OCI-LY1 (cell line): ENCODE measurements at regions not wholly inside any gene's neighbourhood (a gene's known extent, or its start where the extent isn't known, plus 50 kb on each side); places are given as distances from the start of the nearest gene placed in this dataset.

Experiments
- H2AFZ ChIP-seq: fragments of 200-600 bp; sonication (generic), shearing (Covaris generic); 2 replicates; pipeline ENCODE4 v1.6.0; 2014; ENCODE audit warnings: antibody characterized with exemption, mild to moderate bottlenecking, low read length
- H3F3A ChIP-seq: fragments of 200-600 bp; sonication (generic), shearing (Covaris generic); 2 replicates; pipeline ENCODE4 v1.6.0; 2014; ENCODE audit warnings: mild to moderate bottlenecking, antibody characterized with exemption, low read length, moderate library complexity; ENCODE audit not compliant: insufficient read depth
- H3K27ac ChIP-seq: fragments of 200-600 bp; sonication (generic); 2 replicates; pipeline ENCODE4 v1.5.1; 2014; ENCODE audit warnings: low read length, mixed run types, mild to moderate bottlenecking, low read depth; ENCODE audit not compliant: poor library complexity, severe bottlenecking
- H3K27me3 ChIP-seq: fragments of 200-600 bp; sonication (generic); 2 replicates; pipeline ENCODE4 v1.6.0; 2014; ENCODE audit warnings: antibody characterized with exemption, mild to moderate bottlenecking, low read length, moderate library complexity; ENCODE audit not compliant: insufficient read depth
- H3K36me3 ChIP-seq: fragments of 200-600 bp; sonication (generic); 2 replicates; pipeline ENCODE4 v1.6.1; 2014; ENCODE audit warnings: mild to moderate bottlenecking, antibody characterized with exemption, low read length, moderate library complexity, mixed read lengths; ENCODE audit not compliant: insufficient read depth
- H3K4me1 ChIP-seq: fragments of 200-600 bp; sonication (generic); 2 replicates; pipeline ENCODE4 v1.5.1; 2014; ENCODE audit warnings: mild to moderate bottlenecking, low read length, moderate library complexity; ENCODE audit not compliant: insufficient read depth, severe bottlenecking
- H3K4me2 ChIP-seq: fragments of 200-600 bp; sonication (generic), shearing (Covaris generic); 2 replicates; pipeline ENCODE4 v1.6.1; 2014; ENCODE audit warnings: low read length
- H3K4me3 ChIP-seq: fragments of 200-600 bp; sonication (generic); 2 replicates; pipeline ENCODE4 v1.5.1; 2014; ENCODE audit warnings: low read length, low read depth, mild to moderate bottlenecking, mixed read lengths; ENCODE audit not compliant: poor library complexity, severe bottlenecking
- H3K79me2 ChIP-seq: fragments of 200-600 bp; shearing (Covaris generic); 2 replicates; pipeline ENCODE4 v1.6.1; 2016; ENCODE audit warnings: mixed run types, low read length, mixed read lengths; ENCODE audit not compliant: insufficient read depth
- H3K9ac ChIP-seq: fragments of 200-600 bp; sonication (generic), shearing (Covaris generic); 2 replicates; pipeline ENCODE4 v1.6.1; 2014; ENCODE audit warnings: mild to moderate bottlenecking, low read length, mixed read lengths
- H3K9me2 ChIP-seq: fragments of 200-600 bp; sonication (generic), shearing (Covaris generic); 2 replicates; pipeline ENCODE4 v1.6.1; 2014; ENCODE audit warnings: low read depth, mild to moderate bottlenecking, low read length, mixed read lengths
- H3K9me3 ChIP-seq: fragments of 200-600 bp; shearing (Covaris generic); 2 replicates; pipeline ENCODE4 v1.6.1; 2014; ENCODE audit warnings: low read length, mixed read lengths
- H4K20me1 ChIP-seq: fragments of 200-600 bp; sonication (generic), shearing (Covaris generic); 2 replicates; pipeline ENCODE4 v1.6.0; 2016; ENCODE audit warnings: mild to moderate bottlenecking, low read length; ENCODE audit not compliant: insufficient read depth
- EZH2 ChIP-seq: fragments of 200-600 bp; sonication (generic), shearing (Covaris generic); IDR thresholded peaks from 2 replicates; pipeline ENCODE4 v1.8.0; 2017; ENCODE audit warnings: borderline replicate concordance, mixed run types, mild to moderate bottlenecking, antibody characterized with exemption, low read length, moderate library complexity, mixed read lengths
- TF ChIP-seq, protein P1 (sequence below): fragments of 200-600 bp; sonication (generic), shearing (Covaris generic); IDR thresholded peaks from 2 replicates; pipeline ENCODE4 v1.5.1; 2017; ENCODE audit warnings: mild to moderate bottlenecking, antibody characterized with exemption, low read length, moderate library complexity, mixed read lengths

DNA sequence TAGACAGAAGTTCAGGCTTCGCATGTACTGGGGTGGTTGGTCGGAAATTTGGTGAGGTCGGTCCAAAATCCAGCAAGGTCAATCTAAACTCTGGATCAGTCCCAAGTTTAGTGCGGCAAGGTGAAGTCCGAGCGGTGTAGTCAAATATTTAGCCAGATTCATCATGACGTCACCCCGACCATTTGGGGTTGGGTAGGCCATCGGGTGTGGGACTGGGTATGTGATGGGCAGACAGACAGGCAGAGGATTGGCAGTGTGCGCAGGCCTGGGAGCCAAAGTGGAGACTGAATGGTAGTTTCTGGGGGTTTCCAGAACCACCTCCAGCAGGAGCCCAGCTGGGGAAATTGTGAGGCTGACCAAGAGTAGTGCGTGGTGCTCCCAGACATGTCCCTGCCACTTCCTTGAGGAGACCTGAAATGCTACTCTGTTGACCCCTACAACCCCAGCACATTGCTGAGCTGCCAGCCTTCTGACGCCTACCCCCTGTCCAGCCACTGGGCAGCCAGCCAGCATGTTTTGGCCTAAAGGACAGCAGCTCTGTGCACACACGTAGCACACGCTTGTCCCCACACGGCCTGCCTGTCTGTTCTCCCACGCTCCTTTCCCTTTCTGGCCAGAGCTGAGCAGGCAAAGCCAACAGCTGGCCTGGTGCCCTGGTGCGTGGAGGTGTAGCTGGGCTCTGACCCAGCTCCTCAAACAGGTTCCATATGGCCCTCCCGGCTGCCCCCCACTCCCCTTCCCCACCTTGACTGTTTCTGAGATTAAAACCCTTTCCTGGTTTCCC, 55.9 kb downstream of the FAM241B start:
- Histone ChIP-seq H3K4me2 (no peak overlapping the region), H3K9me3 (no peaks in the 10 kb centered on the region), H3K9me2 (no peaks in the 10 kb centered on the region), H3F3A (no peaks in the 10 kb centered on the region), H3K79me2 (no peaks in the 10 kb centered on the region), H3K36me3 (no peaks in the 10 kb centered on the region), H2AFZ (no peak overlapping the region), H4K20me1 (no peaks in the 10 kb centered on the region), H3K9ac (no peak overlapping the region), H3K27ac (no peak overlapping the region), H3K27me3 (no peaks in the 10 kb centered on the region), H3K4me1 (no peaks in the 10 kb centered on the region), H3K4me3 (no peak overlapping the region)
- no peak for TF ChIP-seq EZH2
- TF ChIP-seq, protein P1, sequence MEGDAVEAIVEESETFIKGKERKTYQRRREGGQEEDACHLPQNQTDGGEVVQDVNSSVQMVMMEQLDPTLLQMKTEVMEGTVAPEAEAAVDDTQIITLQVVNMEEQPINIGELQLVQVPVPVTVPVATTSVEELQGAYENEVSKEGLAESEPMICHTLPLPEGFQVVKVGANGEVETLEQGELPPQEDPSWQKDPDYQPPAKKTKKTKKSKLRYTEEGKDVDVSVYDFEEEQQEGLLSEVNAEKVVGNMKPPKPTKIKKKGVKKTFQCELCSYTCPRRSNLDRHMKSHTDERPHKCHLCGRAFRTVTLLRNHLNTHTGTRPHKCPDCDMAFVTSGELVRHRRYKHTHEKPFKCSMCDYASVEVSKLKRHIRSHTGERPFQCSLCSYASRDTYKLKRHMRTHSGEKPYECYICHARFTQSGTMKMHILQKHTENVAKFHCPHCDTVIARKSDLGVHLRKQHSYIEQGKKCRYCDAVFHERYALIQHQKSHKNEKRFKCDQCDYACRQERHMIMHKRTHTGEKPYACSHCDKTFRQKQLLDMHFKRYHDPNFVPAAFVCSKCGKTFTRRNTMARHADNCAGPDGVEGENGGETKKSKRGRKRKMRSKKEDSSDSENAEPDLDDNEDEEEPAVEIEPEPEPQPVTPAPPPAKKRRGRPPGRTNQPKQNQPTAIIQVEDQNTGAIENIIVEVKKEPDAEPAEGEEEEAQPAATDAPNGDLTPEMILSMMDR = no peak

DNA sequence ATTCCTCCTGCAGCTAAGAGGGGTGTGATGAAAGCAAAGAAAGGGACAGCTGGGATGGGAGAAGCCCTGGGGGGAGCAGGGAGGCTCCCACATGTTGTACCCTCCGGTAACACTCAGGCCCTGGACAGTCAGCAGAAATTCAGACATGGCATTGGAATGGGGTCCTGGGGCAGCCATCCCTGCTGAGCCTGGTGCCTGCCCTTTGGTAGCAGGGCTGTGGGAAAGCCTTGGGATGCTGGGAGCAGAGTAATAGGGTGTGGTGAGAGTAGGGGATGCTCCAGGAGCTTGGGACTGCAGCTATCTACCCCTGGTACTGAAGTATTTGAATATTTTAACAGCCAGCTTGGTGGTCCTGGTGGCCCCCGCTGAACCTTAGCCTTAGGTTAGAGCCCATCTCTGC, 56.8 kb downstream of the FAM241B start:
- TF ChIP-seq, protein P1 = no peak
- no peak for TF ChIP-seq EZH2
- Histone ChIP-seq H3K4me3 (no peak overlapping the region), H3K79me2 (no peaks in the 10 kb centered on the region), H3K4me1 (no peaks in the 10 kb centered on the region), H4K20me1 (no peaks in the 10 kb centered on the region), H3K9me2 (no peaks in the 10 kb centered on the region), H2AFZ (no peak overlapping the region), H3K27me3 (no peaks in the 10 kb centered on the region), H3K9me3 (no peaks in the 10 kb centered on the region), H3F3A (no peaks in the 10 kb centered on the region), H3K27ac (no peak overlapping the region), H3K4me2 (no peak overlapping the region), H3K9ac (no peak overlapping the region), H3K36me3 (no peaks in the 10 kb centered on the region)

DNA sequence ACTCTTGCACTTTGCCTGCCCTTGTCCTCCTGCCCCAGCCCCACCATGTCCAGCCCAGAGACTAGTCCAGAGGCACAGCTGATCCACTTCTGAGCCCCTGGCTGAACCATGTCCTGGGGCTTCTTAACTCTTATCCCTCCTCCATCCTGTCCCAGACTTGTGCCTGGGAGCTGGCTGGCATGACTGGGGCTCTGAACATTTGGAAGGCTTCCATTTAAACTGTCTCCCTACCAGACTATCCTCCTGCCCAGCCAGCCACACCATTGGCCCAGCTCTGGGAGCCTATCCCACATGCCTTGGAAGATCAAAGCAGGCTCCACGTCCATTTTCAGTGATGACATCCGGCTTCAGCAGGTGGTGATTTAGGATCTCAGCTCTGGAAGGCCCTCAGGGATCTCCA, 57.4 kb downstream of the FAM241B start:
- no peak overlapping the region for H3K4me2 ChIP-seq
- no peak overlapping the region for H3K27ac ChIP-seq
- no peaks in the 10 kb centered on the region for H3F3A ChIP-seq
- TF ChIP-seq, protein P1 = no peak
- TF ChIP-seq EZH2 = no peak
- H4K20me1 ChIP-seq = no peaks in the 10 kb centered on the region
- no peaks in the 10 kb centered on the region for H3K9me2 ChIP-seq
- H3K36me3 ChIP-seq = no peaks in the 10 kb centered on the region
- H3K79me2 ChIP-seq = no peaks in the 10 kb centered on the region
- no peaks in the 10 kb centered on the region for H3K4me1 ChIP-seq
- no peak overlapping the region for H3K4me3 ChIP-seq
- H3K9ac ChIP-seq = no peak overlapping the region
- no peaks in the 10 kb centered on the region for H3K27me3 ChIP-seq
- no peaks in the 10 kb centered on the region for H3K9me3 ChIP-seq
- H2AFZ ChIP-seq = no peak overlapping the region
